H1 (cell line): ENCODE measurements at regions not wholly inside any gene's neighbourhood (a gene's known extent, or its start where the extent isn't known, plus 50 kb on each side); places are given as distances from the start of the nearest gene placed in this dataset.

Experiments
- CEBPB ChIP-seq: IDR thresholded peaks from 2 replicates; pipeline ENCODE4 v1.6.1; 2012; ENCODE audit warnings: low read depth, low read length
- CTCF ChIP-seq, 3 experiments: IDR thresholded peaks; 1 replicate in 2 of 3; 2 replicates in 1 of 3; pipeline versions ENCODE4 v1.5.1 to v1.6.1; 2011; ENCODE audit warnings: low read length in 3 of 3, mild to moderate bottlenecking in 3 of 3, inconsistent platforms in 2 of 3, low read depth in 1 of 3, moderate library complexity in 1 of 3; ENCODE audit not compliant: insufficient read depth in 1 of 3; ENCODE audit errors: control extremely low read depth in 1 of 3
- EZH2 ChIP-seq: fragments of 200-600 bp; sonication (generic); IDR thresholded peaks from 2 replicates; pipeline ENCODE4 v1.7.1; 2012; ENCODE audit warnings: low read depth, mild to moderate bottlenecking, moderate library complexity, low read length, inconsistent platforms; ENCODE audit not compliant: severe bottlenecking
- HDAC2 ChIP-seq, 2 experiments: fragments of 300-600 bp in 1 of 2; sonication (generic) in 1 of 2; IDR thresholded peaks; 2 replicates each; pipeline ENCODE4 v1.6.1; 2011 to 2012; ENCODE audit warnings: low read depth in 2 of 2, low read length in 2 of 2, mild to moderate bottlenecking in 2 of 2, moderate library complexity in 2 of 2, borderline replicate concordance in 1 of 2, inconsistent platforms in 1 of 2
- KDM1A ChIP-seq: fragments of 200-600, 300-600 bp; sonication (generic); IDR thresholded peaks from 2 replicates; pipeline ENCODE4 v1.7.1; 2016; ENCODE audit warnings: mild to moderate bottlenecking, low read length, borderline replicate concordance
- SP1 ChIP-seq: IDR thresholded peaks from 2 replicates; pipeline ENCODE4 v1.6.1; 2011; ENCODE audit warnings: low read depth, low read length

GRCh38 chr3:153910387-153910786 lies 210.8 kb upstream of the ARHGEF26 start:
- TF ChIP-seq CTCF (IDR thresholded peaks at IDR 0.05; ENCODE audit: control extremely low read depth in 1 of 3, insufficient read depth in 1 of 3, low read depth in 1 of 3, low read length in 3 of 3), result no peak
- TF ChIP-seq EZH2, result no peak
- TF ChIP-seq KDM1A, result no peak
- no peak for TF ChIP-seq SP1
- TF ChIP-seq HDAC2 (IDR thresholded peaks at IDR 0.05; ENCODE audit: borderline replicate concordance in 1 of 2, low read depth in 2 of 2, low read length in 2 of 2), result no peak
- no peak for TF ChIP-seq CEBPB
